ENCODE measurements at regions not wholly inside any gene's neighbourhood (a gene's known extent, or its start where the extent isn't known, plus 50 kb on each side); places are given as distances from the start of the nearest gene placed in this dataset.

GRCh38 chr13:74794147-74794546 lies 659.9 kb upstream of the KLF12 start:
- DNase-seq (ENCODE audit: low spot score): no peak

- DNase-seq (ENCODE audit: low spot score): no peak
Measured at GRCh38 chr13:74784959-74785358, 650.8 kb upstream of the KLF12 start.

GRCh38 chr13:74778946-74779345 lies 644.7 kb upstream of the KLF12 start:
- no peak for DNase-seq (ENCODE audit: low spot score)

- no peak for DNase-seq (ENCODE audit: low spot score)
Measured at GRCh38 chr13:74778087-74778486, 643.9 kb upstream of the KLF12 start.

- no peak for DNase-seq (ENCODE audit: low spot score)
Measured at GRCh38 chr13:74774264-74774663, 640.1 kb upstream of the KLF12 start.

GRCh38 chr13:74773248-74773647 lies 639.0 kb upstream of the KLF12 start:
- no peak for DNase-seq (ENCODE audit: low spot score)

GRCh38 chr13:74771964-74772363 lies 637.8 kb upstream of the KLF12 start:
- peak; percentile 32 for DNase-seq (ENCODE audit: low spot score)

- DNase-seq (ENCODE audit: low spot score): peak; percentile 45
Measured at GRCh38 chr13:74770361-74770760, 636.2 kb upstream of the KLF12 start.

- no peak for DNase-seq (ENCODE audit: low spot score)
Measured at GRCh38 chr13:74769333-74769732, 635.1 kb upstream of the KLF12 start.

GRCh38 chr13:74768521-74769085 lies 634.4 kb upstream of the KLF12 start:
- DNase-seq (ENCODE audit: low spot score): no peak

- DNase-seq (ENCODE audit: low spot score): no peak
Measured at GRCh38 chr13:74767050-74767449, 632.8 kb upstream of the KLF12 start.

- no peak for DNase-seq (ENCODE audit: low spot score)
Measured at GRCh38 chr13:74765955-74766354, 631.8 kb upstream of the KLF12 start.

GRCh38 chr13:74761801-74762757 lies 627.9 kb upstream of the KLF12 start:
- no peak for DNase-seq (ENCODE audit: low spot score)

GRCh38 chr13:74758188-74758587 lies 624.0 kb upstream of the KLF12 start:
- DNase-seq (ENCODE audit: low spot score): no peak

- no peak for DNase-seq (ENCODE audit: low spot score)
Measured at GRCh38 chr13:74755065-74755464, 620.9 kb upstream of the KLF12 start.

GRCh38 chr13:74751739-74752138 lies 617.5 kb upstream of the KLF12 start:
- DNase-seq (ENCODE audit: low spot score): no peak

GRCh38 chr13:74747186-74747955 lies 613.2 kb upstream of the KLF12 start:
- DNase-seq (ENCODE audit: low spot score): no peak

- no peak for DNase-seq (ENCODE audit: low spot score)
Measured at GRCh38 chr13:74743992-74744391, 609.8 kb upstream of the KLF12 start.

- no peak for DNase-seq (ENCODE audit: low spot score)
Measured at GRCh38 chr13:74741732-74742131, 607.5 kb upstream of the KLF12 start.

GRCh38 chr13:74732736-74733385 lies 598.7 kb upstream of the KLF12 start:
- DNase-seq (ENCODE audit: low spot score): no peak

GRCh38 chr13:74731731-74732130 lies 597.5 kb upstream of the KLF12 start:
- DNase-seq (ENCODE audit: low spot score): no peak
